GM21367 (cell line): ENCODE measurements at regions not wholly inside any gene's neighbourhood (a gene's known extent, or its start where the extent isn't known, plus 50 kb on each side); places are given as distances from the start of the nearest gene placed in this dataset.

Source experiments
- ATAC-seq: cut with Tn5 transposase; IDR thresholded peaks from one replicate; pipeline ENCODE4 v1.9.1; 2021; ENCODE audit not compliant: unreplicated experiment

DNA sequence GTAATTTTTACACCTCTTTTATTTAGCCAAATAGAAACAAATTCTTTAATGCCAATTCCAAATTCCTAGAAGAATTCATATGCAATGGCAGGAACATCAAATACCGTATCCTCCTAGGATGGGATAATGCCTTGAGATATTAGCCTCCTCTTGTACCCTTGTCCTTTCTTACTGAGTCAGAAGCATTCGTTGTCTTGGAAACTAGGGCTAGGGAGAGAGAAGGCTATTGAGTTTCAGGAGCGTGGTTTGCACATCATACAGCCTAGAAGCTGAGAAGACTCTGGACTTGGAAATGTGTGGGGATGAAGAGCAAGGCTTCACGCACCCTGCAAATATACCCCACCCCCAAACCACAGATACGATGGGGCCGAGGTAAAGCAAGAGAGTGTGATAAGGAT lies 300.7 kb downstream of the SP3 start:
- no peak for ATAC-seq

DNA sequence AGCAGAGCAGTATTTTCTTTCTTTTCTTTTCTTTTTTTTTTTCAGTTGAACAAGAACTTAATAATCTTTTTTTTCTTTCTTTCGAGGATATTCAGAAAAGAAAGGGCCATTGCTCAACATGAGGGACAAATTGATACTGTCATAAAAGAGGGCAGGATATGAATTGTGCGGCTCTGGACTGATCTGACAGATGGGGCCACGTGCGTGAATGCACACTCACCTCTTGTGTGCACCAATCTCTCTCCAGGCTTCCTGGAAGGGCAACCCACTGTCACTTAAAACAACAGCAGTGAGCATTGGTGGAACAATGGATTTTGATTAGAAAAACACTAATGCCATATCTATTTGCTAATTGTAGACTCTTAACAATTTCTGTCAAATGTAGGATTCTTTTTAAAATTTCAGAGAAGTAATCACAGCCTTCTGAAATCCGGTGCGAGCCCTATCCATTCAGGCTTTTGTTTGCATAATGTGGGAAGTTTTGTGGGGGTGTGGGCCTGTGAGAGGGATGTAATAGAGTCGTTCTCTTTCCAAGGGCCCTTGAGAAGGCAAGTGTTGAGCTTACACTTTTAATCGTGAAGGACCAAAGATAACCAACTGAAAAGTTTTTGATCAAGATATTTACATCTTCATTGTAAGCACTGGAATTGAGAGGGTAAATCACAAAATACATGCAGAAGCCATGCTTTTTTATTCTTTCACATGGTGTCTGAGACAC lies 298.8 kb downstream of the SP3 start:
- ATAC-seq = no peak

DNA sequence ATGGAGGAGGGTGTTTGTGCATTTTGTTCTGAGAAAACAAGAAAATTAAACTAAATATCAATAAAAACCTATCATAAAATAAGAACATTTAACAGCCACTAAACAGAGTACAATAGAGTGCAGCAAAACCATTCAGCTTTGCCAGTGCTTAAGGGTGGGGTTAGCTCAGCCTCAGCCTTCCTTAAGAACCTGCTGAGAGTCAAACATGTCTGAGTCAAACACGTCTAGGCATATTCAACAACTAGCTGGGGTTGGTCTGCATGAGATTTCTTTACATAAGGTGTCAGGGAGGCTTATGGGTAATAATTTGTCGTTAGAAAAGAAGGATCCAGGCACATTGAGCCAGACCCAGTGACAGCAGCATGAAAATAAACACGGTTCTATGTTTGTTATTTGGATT lies 298.2 kb downstream of the SP3 start:
- no peak for ATAC-seq

DNA sequence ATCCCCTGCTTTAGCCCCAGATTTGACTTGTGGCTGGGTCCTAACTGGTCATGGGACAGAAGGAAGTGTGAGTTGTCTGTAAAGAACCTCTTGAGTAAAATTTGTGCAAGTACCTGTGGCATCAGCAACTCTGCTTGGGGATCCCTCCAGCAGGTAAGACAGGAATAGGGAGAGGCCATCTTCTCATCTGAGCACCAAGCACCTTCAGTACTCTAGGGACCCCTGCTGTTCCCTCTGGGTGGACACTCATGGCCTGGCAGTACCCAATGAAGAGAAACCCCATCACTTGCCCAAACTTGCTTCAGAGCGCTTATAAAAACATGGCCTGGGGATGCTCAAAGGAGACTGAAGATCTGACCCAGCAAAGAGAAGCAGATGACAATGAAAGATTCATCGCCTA lies 297.8 kb downstream of the SP3 start:
- ATAC-seq = no peak

DNA sequence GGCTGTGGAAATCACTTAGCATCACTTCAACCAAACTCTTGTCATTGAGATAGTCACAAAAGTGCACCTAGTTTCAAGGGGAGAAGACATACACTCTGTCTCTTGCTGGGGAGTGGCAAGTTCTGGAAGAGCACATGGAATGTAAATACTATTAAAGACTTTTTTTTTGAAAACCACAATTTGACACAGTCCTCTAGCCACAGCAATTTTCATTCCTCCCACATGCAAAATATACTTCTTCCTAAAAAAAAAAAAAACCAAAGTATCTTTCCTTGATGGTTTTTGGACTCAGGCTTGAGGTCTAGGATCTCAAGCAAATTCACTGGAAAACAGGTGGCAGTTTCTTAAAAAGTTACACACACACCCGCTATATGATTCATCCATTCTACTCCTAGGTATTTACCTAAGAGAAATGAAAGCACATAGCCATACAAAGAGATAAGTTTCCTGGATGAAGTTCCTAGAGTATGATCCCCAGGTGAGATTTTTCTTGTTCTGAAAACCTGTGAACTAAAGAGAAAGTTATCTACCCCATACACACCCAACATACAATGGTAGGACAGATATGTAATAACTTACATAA lies 295.8 kb downstream of the SP3 start:
- ATAC-seq = no peak

DNA sequence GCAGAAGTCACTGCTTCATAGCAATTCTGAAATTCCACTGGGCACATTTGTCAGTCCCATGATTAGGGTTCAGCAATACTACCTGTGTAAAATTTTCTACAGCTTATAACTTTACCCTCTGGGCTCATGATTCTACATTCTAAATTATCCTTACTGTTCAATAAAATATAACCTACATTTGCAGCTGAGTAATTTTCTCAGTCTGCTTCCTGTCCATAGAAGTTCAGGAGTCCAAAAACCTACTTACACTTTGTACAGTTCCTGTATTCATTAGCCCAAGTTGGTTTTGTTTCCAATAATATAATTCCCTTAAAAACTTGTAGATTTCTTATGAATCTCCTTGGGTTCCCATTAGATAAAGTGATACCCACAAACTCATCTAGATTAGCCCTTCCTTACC lies 295.3 kb downstream of the SP3 start:
- ATAC-seq = no peak

DNA sequence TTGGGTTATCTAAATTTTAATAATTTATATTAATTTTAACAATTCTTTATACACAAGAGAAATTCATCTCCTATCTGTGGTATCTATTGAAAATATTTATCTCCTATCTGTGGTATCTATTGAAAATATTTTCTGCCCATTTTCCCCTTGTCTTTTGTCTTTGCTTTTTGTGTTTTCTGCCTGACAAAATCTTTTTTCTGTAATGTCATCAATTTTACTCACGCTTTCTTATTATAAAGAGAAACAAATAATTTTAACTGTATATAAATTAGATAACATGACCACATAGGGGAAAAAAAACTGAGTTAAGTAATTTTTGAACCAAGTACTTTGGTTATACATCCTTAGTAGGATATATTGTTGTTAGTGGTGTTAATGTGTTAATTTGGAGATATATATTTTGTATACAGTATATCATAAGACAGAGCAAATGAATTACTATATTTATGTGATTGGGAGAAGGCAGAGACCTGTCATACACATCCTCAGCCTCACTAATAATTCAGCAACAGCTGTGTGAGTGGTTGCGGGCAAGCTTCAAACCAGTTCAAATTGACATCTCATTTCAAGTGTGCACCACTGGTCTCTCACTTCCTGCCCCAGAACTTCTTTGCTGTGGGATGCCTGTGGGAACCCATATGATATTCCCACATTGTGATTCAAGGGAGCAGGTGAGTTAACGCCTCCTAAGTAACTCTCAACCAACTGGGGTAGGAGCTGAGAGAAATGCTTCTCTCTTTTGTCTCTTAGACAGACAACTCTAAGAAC lies 292.4 kb downstream of the SP3 start:
- ATAC-seq = no peak

DNA sequence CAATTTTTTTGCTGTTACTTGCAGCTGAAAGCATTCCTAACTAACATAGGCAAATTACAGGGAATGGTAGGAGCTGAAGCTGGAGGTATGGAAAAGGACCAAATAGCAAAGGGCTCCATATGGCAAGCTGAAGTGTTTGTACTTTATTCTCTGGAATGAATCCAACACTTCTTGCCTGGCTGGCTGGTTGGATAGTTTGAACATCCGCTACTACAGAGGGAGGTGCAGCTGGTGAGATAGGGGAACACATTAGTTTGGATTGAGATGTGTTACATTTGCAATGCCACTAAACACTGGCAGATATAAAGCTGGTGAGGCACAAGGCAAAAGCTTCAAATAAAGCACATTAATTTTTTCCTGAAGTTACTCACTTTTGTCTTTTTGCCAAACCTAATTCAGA lies 291.5 kb downstream of the SP3 start:
- no peak for ATAC-seq

DNA sequence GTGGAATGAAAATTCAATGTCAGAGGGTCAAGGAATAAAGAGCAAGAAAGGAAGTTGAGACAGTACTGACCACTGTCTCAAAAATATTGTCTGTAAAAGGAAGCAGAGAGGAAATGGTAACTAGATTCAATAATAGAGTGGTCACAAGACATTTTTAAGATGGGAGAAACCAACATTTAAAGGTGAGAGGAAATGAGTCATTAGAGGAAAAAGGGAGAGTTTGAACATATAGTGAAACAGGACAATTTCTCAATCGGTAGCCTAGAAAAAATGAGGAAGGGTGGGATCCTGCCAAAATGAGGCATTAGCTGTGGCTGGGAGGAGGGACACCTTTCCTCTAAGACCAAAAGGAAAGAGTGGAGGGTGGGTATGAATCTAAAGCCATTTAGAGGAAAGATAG lies 288.5 kb downstream of the SP3 start:
- ATAC-seq = no peak

DNA sequence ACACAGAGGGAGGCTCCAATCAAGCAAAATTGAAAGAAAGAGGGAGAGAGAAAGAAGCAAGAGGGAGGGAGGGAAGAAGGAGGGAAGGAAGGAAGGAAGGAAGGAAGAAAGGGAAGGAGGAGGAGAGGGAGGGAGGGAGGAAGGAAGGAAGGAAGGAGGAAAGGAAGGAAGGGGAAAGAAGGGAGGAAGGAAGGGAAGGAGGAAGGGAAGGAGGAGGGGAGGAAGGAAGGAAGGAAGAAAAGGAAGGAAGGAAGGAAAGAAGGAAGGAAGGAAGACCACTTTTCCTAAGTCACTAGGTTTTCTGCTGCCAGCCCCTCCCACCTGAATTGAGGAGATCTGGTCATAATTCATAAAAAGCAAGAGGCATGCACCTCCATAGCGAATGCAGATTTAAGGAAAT lies 287.0 kb downstream of the SP3 start:
- ATAC-seq = no peak

DNA sequence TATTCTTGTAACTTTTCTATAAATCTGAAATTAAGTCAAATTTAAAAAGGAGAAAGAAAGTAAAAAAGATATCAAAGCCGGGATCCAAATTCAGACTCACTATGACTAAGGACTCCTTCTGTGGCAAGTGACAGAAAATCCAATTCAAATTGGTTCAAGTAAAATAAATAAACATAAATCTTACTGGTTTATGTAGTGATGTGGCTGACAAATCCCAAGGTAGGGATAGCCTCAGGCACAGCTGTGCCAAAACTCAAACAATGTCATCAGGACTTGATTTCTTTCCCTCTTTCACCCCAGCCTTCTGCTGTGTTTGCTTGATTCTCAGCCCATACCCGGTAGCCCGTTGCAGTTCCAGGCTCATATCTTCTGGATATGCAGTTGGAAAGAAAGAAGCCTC lies 284.6 kb downstream of the SP3 start:
- no peak for ATAC-seq

DNA sequence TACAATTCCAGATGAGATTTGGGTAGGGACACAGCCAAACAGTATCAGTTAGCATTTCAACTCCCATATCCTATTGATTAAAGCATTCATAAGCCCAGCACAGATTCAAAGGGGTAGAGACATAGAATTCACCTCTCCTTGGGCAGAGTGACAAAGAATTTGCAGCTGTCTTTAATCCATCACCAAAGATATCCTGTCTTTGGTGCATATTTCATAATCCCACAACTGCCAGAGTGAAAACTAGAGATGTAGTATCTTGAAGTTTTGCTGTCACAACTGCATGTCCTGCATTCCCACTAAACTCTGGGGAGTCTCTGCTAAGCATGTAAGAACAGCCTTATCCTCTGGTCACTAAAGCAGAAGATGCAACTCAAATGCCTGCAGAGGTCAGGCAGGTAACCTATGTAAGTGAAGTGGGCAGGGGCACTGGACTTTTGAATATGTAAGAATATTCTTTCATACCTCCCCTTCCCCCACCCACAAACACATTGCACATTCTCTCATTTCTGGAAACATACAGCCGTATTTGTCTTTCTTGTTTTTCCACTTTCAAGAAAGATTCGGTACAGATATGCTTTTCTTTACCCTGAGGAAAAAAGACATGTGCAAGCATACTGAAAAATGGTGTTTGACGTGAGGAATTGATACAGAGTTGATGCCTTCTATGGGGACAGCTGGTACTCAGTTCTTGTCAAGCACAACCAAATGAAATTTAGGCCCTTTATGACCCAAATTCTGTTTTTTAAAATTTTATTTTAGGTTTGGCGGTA lies 283.1 kb downstream of the SP3 start:
- no peak for ATAC-seq

DNA sequence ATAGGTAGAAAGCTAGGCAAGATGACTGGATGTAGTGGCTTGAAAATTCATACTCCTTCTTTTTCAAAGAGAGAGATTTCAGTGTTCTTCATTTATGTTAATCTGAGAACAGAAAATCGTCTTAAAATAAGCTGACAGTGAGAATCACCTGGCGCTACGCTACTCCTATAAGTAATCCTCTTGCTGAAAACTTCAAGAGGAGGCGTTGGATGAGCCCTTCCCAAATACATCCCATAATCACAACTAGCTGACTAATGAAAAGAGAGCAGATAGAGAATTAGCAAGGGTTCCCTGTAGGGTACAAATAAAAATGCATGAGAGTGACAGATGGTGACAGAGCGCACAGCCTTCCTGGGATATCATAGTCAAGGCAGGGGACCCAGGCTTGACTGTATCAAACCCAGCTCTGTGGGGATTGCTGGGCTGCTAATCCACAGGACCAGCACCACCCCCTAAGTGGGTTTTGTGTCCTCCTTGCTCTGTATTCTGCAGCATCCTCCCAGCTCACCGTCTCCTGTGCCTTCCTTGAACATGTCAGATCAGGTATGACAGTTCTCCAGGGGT lies 280.2 kb downstream of the SP3 start:
- ATAC-seq = no peak

DNA sequence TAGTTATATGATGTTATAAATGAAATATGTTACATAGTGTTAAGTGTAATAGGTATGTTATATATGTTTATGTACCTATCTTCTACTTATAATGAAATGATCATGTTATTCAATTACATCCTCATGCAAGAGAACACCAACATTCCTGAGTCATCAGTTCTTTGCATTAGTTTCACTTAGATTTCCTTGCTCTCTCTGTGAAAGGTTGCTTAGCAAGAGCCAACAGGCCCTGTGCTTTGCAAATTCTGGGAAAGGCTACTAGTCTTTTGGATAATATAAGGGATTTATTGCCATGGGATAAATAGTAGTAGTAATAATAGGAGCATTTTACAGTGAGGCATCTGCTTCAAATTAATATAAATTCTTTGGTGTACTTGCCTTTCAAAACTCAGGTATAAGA lies 274.8 kb downstream of the SP3 start:
- no peak for ATAC-seq

DNA sequence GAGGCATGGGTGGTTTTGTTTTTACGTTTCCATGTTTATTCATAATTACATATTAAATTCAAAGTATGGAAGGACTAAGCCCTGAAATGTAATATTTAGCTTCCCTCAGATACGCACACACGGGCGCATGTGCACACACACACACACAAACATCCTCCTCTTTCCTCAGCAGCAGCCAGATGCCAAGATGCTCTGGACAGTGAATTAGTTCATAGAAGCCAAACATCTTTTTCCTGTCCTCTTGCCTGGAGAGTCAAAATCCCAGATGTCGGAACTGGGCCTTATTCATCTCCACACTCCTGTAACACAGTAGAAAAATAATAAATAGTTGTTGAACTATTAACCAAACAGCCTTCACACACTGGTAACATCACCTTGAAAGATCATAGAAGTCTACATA lies 273.1 kb downstream of the SP3 start:
- no peak for ATAC-seq

DNA sequence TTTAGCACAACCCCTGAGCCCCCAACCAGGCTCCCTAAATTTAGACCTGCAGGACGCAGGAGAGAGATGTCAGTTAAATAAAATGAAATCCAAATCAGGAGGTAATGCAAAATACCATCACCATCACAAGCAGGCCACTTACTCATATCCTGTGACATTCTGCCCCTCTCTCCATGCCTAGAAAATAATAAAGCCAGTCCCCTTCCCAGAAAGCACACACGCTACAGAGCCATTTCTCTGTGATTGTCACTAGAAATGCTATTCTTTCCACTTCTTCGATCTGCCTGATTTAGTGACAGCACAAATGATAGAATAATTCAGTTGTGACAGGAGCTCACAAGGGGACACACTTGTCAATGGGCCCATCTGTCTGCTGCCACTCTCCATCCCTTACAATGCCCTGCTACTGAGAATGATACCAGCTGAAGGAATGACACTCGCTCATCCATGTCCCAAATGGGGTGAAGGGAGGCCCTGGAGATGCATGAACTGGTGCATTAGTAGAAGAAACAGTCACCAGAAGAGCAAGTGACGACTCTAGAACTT lies 272.1 kb downstream of the SP3 start:
- no peak for ATAC-seq

DNA sequence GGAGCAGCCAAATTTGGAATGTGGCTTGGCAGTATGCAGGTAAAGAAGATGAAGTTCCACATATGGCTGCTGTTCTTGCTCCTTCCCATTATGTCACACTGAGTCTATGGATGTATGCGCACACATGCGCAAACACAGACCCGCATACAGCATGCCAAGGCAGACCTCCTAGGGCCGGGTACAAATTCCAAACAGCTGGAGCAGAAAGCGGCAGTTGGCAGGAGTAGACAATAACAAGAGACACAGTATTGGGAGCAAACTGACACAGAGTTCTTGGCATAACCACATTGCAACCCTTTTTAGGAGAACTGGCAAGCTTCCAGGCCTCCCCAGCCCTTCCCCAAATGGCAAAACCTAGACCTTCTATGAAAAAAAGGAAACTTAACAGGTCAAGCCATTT lies 268.9 kb downstream of the SP3 start:
- ATAC-seq = no peak

DNA sequence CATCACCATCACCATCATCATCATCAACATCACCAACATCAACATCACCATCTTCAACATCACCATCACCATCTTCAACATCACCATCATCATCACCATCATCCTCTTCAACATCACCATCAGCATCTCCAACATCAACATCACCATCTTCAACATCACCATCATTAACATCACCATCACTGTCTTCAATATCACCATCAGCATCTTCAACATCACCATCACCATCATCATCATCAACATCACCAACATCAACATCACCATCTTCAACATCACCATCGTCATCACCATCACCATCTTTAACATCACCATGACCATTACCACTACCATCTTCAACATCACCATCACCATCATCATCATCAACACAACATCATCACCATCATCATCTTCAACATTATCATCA lies 267.2 kb downstream of the SP3 start:
- no peak for ATAC-seq

DNA sequence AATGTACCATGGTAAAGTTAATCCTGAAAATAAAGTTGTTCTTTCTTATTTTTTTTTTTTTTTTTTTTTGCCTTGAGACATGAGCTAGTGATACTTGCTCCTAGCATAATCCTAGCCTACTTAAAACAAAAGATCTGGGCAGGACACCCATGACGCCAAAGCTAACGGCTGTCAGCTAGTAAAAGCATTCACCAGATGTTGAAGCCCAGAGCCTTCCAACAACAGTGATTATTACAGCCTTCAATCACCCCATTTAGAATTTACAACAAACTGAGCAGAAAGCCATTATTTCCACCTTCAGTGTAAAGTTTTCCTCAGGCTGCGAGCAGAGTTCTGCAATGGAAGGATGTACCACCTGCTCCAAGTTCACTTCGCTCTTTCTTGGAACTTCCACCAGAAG lies 259.5 kb downstream of the SP3 start:
- no peak for ATAC-seq

DNA sequence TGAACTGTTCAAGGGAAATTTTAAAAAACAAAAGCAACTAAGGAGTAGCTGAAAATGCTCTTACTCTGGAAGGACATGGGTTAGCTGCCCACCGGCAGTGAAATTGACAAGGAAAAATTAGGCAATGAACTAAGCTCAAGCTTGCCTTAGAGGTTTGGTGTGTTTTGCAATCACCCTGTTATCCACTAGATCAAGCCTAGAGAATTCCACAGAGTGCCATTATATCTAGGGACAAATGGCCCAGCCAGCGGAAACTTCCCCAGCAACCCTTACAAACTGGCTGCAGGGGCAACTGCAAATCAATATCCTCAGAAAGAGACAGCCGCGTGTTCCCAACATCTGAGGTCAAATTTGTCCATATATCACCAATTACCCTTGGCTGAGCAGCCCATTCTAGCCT lies 258.2 kb downstream of the SP3 start:
- no peak for ATAC-seq

DNA sequence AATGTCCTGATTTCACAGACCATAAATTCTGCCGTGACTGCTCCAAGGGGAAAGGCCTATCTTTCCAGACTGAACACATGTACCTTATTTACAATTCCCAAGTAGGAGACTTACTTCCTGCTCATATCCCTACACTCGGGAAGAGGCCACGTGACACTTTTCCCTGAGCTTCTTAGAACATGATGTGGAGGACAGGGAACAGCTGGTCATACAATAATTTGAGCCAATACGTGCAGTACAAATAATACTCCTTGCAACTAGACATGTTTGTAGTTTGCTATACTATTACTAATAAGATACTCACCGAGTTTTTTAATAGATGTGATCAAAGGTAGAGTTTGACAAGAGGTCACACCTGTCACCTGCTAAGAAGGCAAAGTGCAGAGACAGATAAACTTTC lies 256.4 kb downstream of the SP3 start:
- no peak for ATAC-seq
